ENCODE measurements at regions not wholly inside any gene's neighbourhood (a gene's known extent, or its start where the extent isn't known, plus 50 kb on each side); places are given as distances from the start of the nearest gene placed in this dataset.
"Not testable (repeated sequence)": the region's sequence is repeated elsewhere in the genome, so short reads cannot be mapped to it uniquely, and the experiment has no call there.

DNA sequence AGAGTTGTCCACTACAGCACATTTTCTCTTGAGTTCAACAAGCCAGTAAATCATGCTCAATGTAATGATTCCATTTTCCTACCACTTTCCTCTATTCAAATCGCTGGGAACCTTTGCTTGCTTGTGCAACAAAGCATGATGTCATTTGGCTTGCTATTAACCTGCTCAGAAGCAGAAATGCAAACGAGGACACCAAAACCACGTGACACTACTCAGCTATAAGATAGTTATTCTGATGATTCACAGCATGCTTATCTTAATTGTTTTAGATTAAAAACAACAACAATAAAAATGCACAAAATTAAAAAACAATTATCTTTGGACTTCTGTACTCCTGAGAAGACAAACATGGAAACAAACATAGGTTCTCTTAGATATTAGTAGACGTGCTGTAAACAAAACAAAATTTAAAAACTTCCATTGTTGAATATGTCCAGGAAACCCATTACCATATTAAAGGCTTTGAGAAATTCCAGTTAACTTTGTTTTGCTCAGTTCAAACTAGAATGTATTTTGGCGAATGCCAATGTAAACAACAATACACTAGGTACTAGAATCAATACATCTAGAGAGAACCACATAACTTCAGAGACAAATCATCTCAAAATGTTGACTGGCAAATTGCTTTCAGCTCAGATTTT, 77.5 kb upstream of the KRAS start:
- H3K27me3 Mint-ChIP-seq: no peaks in the 10 kb centered on the region
- no peak for ATAC-seq
- no peak overlapping the region for H3K27ac Mint-ChIP-seq
- H3K4me3 Mint-ChIP-seq: no peak overlapping the region
- H3K36me3 Mint-ChIP-seq (ENCODE audit: low read depth): no peaks in the 10 kb centered on the region
- peaks cover 29% of the 10 kb centered on the region for H3K4me1 Mint-ChIP-seq
- no peak for DNase-seq
- H3K9me3 Mint-ChIP-seq: no peaks in the 10 kb centered on the region

DNA sequence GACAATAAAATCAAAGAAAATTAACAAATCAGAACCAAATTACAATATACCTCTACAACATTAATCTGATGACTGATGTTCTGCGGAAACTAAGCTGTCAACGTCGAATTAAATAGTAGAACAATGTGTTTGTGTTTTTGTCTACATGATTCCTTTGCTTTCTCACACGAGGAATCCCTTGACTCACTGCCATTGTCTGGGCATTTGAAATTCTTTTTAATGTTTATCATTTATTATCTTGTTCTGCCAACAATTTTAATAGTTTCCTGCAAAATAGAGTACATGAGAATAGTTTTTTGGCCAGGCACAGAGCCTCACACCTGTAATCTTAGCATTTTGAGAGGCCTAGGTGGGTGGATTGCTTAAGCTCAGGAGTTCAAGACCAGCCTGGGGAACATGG, 76.6 kb upstream of the KRAS start:
- Mint-ChIP-seq H3K27me3 (no peaks in the 10 kb centered on the region), H3K36me3 (ENCODE audit: low read depth) (no peaks in the 10 kb centered on the region), H3K27ac (no peak overlapping the region), H3K4me3 (no peak overlapping the region), H3K9me3 (no peaks in the 10 kb centered on the region), H3K4me1 (peaks cover 29% of the 10 kb centered on the region)
- DNase-seq (no peak), ATAC-seq (no peak)

- Mint-ChIP-seq H3K27ac (no peak overlapping the region), H3K27me3 (no peaks in the 10 kb centered on the region), H3K4me3 (no peak overlapping the region), H3K9me3 (no peaks in the 10 kb centered on the region), H3K4me1 (peaks cover 36% of the 10 kb centered on the region), H3K36me3 (ENCODE audit: low read depth) (no peaks in the 10 kb centered on the region)
- ATAC-seq (no peak), DNase-seq (no peak)
Observed at GRCh38 chr12:25326326-25326725, 75.6 kb upstream of the KRAS start.

DNA sequence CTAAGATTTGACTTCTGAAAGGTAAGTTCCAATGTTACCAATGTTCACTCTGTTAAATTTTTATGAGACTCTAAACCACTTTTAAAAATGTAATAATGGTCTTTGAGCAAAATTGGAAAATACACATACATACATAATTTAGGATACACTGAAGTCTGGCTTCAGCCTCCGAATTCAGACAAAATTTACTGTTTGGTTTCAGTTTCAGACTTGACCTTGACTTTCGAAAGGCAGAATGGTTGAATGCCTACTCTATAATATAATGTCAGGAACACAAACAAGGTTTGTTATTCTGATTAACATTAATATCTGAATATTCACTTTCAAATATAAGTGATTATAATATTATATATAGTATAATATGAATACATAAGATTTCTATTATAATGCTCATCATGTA, 74.1 kb upstream of the KRAS start:
- Mint-ChIP-seq H3K4me3 (no peak overlapping the region), H3K27ac (no peak overlapping the region), H3K4me1 (peaks cover 48% of the 10 kb centered on the region), H3K36me3 (ENCODE audit: low read depth) (no peaks in the 10 kb centered on the region), H3K9me3 (no peaks in the 10 kb centered on the region), H3K27me3 (no peaks in the 10 kb centered on the region)
- no peak for DNase-seq
- ATAC-seq: no peak

GRCh38 chr12:25323581-25323982, 72.9 kb upstream of the KRAS start:
- peak overlapping the region; percentile 25 for H3K4me3 Mint-ChIP-seq
- H3K27me3 Mint-ChIP-seq: no peaks in the 10 kb centered on the region
- no peaks in the 10 kb centered on the region for H3K36me3 Mint-ChIP-seq (ENCODE audit: low read depth)
- DNase-seq: peak; percentile 11
- H3K4me1 Mint-ChIP-seq: peaks cover 55% of the 10 kb centered on the region
- no peaks in the 10 kb centered on the region for H3K9me3 Mint-ChIP-seq
- H3K27ac Mint-ChIP-seq: peak overlapping the region; percentile 10
- peak; percentile 46 for ATAC-seq

- DNase-seq: no peak
- peak overlapping the region; percentile 69 for H3K4me3 Mint-ChIP-seq
- peak overlapping the region; percentile 80 for H3K27ac Mint-ChIP-seq
Observed at GRCh38 chr12:25322918-25323531, 72.3 kb upstream of the KRAS start.

GRCh38 chr12:25322351-25322750, 71.6 kb upstream of the KRAS start:
- DNase-seq: no peak

More at GRCh38 chr12:25322918-25323531, 72.3 kb upstream of the KRAS start:
- H3K4me1 Mint-ChIP-seq: peaks cover 53% of the 10 kb centered on the region
- no peaks in the 10 kb centered on the region for H3K27me3 Mint-ChIP-seq
- no peaks in the 10 kb centered on the region for H3K36me3 Mint-ChIP-seq (ENCODE audit: low read depth)
- no peak for ATAC-seq
- no peaks in the 10 kb centered on the region for H3K9me3 Mint-ChIP-seq

DNA sequence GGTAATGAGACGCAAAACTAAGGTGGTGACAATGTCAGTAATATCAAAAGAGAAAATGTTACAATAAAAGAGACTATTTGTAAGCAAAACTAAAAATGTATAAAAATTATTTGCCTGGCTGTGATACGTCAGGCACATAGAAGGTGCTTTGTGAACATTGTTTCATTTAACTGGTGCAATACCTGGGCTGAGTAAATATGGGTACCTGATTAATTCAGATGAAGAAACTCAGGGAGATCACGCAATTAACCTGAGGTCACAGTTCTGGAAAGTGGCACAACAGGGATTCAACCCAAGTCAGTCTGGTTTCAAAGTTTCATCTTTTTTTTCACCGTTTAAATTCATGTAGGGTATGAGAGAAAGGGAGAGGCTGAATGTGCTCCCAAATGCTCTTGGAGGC, 71.0 kb upstream of the KRAS start:
- peaks cover 51% of the 10 kb centered on the region for H3K4me1 Mint-ChIP-seq
- H3K27ac Mint-ChIP-seq: no peak overlapping the region
- no peak overlapping the region for H3K4me3 Mint-ChIP-seq
- no peaks in the 10 kb centered on the region for H3K9me3 Mint-ChIP-seq
- DNase-seq (no peak), ATAC-seq (no peak)
- H3K36me3 Mint-ChIP-seq (ENCODE audit: low read depth): no peaks in the 10 kb centered on the region
- H3K27me3 Mint-ChIP-seq: no peaks in the 10 kb centered on the region

More at GRCh38 chr12:25322351-25322750, 71.6 kb upstream of the KRAS start:
- ATAC-seq: no peak
- Mint-ChIP-seq H3K9me3 (no peaks in the 10 kb centered on the region), H3K27ac (peak overlapping the region; percentile 80), H3K4me3 (peak overlapping the region; percentile 69), H3K36me3 (ENCODE audit: low read depth) (no peaks in the 10 kb centered on the region), H3K4me1 (peaks cover 51% of the 10 kb centered on the region), H3K27me3 (no peaks in the 10 kb centered on the region)

- Mint-ChIP-seq H3K4me3 (peak overlapping the region; percentile 7), H3K27ac (peak overlapping the region; percentile 65), H3K4me1 (peaks cover 51% of the 10 kb centered on the region), H3K9me3 (no peaks in the 10 kb centered on the region), H3K27me3 (no peaks in the 10 kb centered on the region), H3K36me3 (ENCODE audit: low read depth) (no peaks in the 10 kb centered on the region)
- peak; percentile 72 for ATAC-seq
- peak; percentile 11 for DNase-seq
Observed at GRCh38 chr12:25320123-25321006, 69.6 kb upstream of the KRAS start.

DNA sequence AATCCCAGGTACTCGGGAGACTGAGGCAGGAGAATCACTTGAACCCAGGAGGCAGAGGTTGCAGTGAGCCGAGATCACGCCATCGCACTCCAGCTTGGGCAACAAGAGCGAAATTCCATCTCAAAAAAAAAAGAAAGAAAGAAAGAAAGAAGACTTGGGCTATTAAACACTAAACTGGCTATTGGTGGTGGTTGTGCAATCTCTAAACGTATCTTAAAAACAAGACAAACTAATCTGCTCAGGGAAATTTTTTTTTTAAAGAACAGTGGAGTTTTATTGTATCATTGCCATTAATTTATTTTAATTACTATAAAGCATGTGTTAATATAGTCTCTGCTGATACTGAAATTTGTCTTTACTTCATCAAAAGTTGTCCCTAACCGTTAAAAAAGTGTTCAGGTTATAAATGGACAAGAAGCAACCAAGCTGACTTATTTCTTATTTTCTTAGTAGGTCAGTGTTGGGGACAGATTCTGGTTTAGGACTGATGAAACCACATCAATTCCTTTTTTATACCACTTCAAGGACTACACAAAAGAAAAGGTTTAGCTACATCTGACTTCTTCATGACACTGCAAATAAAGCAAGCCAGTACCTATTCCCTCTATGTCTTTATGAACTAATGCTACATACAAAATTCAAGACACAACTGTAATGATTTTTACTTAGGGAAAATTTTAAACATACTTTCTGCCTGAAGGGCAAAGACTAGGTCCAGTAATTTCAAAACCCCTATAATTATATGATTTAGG, 68.7 kb upstream of the KRAS start:
- Mint-ChIP-seq H3K4me3 (no peak overlapping the region), H3K36me3 (ENCODE audit: low read depth) (no peaks in the 10 kb centered on the region), H3K9me3 (no peaks in the 10 kb centered on the region), H3K27me3 (no peaks in the 10 kb centered on the region), H3K4me1 (peaks cover 51% of the 10 kb centered on the region), H3K27ac (peak overlapping the region; percentile 65)
- DNase-seq (no peak), ATAC-seq (no peak)

DNA sequence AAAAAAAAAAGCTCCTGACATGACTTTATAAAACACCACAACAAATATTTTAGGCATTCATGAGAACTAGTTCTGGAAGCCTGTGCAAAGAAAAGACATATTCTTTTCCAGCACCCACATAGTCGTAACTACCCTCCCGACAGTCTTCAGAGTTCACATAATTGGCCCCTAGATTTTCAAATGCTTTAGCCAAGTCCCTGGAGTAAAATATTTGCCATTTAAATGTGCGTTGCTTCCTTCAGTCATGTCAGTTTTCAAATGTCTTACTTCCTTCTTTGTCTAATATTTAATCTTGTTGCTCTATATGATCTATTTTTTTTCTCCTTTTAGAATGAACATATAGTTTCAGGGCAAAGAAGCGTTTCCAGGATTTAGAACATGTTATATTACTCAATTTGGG, 66.8 kb upstream of the KRAS start:
- Mint-ChIP-seq H3K27ac (no peak overlapping the region), H3K9me3 (no peaks in the 10 kb centered on the region), H3K27me3 (no peaks in the 10 kb centered on the region), H3K4me1 (peaks cover 34% of the 10 kb centered on the region), H3K36me3 (ENCODE audit: low read depth) (no peaks in the 10 kb centered on the region), H3K4me3 (no peak overlapping the region)
- no peak for DNase-seq
- no peak for ATAC-seq

GRCh38 chr12:25315388-25315787, 64.7 kb upstream of the KRAS start:
- no peaks in the 10 kb centered on the region for H3K36me3 Mint-ChIP-seq (ENCODE audit: low read depth)
- H3K27me3 Mint-ChIP-seq: no peaks in the 10 kb centered on the region
- no peak for DNase-seq
- no peak overlapping the region for H3K4me3 Mint-ChIP-seq
- no peaks in the 10 kb centered on the region for H3K9me3 Mint-ChIP-seq
- no peak for ATAC-seq
- no peak overlapping the region for H3K27ac Mint-ChIP-seq
- peaks cover 12% of the 10 kb centered on the region for H3K4me1 Mint-ChIP-seq

DNA sequence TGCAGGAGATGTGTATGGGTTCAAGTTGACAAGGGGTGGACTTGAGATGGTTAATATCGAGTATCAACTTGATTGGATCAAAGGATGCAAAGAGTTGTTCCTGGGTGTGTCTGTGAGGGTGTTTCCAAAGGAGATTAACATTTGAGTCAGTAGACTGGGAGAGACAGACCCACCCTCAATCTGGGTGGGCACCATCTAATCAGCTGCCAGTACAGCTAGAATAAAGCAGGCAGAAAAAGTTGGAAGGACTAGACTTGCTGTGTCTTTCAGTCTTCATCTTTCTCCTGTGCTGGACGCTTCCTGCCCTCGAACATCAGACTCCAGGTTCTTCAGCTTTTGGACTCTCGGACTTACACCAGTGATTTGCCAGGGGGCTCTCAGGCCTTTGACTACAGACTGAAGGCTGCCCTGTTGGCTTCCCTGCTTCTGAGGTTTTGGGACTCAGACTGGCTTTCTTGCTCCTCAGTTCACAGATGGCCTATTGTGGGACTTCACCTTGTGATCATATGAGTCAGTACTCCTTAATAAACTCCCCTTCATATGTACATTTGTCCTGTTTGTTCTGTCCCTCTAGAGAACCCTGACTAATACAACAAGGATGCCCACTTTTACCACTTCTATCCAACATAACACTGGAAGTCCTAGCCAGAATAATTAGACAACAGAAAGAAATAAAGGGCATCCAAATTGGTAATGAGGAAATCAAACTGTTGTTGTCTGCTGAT, 62.7 kb upstream of the KRAS start:
- ATAC-seq; H3K36me3 Mint-ChIP-seq (ENCODE audit: low read depth); H3K4me1 Mint-ChIP-seq; DNase-seq; H3K4me3 Mint-ChIP-seq; H3K27ac Mint-ChIP-seq; H3K27me3 Mint-ChIP-seq; H3K9me3 Mint-ChIP-seq: not testable (repeated sequence)

- no peaks in the 10 kb centered on the region for H3K27me3 Mint-ChIP-seq
- ATAC-seq (no peak), DNase-seq (no peak)
- H3K9me3 Mint-ChIP-seq: no peaks in the 10 kb centered on the region
- H3K36me3 Mint-ChIP-seq (ENCODE audit: low read depth): no peaks in the 10 kb centered on the region
- no peak overlapping the region for H3K4me3 Mint-ChIP-seq
- H3K4me1 Mint-ChIP-seq: no peaks in the 10 kb centered on the region
- no peak overlapping the region for H3K27ac Mint-ChIP-seq
Observed at GRCh38 chr12:25311506-25311905, 60.8 kb upstream of the KRAS start.
